ENCODE measurements at regions not wholly inside any gene's neighbourhood (a gene's known extent, or its start where the extent isn't known, plus 50 kb on each side); places are given as distances from the start of the nearest gene placed in this dataset.

DNA sequence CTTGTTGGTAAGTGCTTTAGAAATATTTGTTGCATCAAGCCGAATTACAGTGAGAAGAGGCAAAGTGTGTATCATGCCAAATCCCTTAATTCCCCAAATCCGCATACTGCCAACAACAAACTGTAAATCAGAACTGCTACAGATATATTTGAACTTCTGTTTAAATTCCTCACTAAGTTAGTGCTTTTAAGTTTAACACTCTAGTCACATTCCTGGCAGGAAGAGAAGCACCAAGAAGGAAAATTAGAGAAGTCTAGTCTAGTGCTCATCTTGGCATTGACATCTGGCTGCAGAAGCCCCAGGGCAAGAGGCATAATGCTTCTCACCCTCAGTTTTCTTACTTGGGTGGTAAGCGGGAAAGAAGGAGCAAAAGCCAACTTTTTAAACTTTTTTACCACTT lies 343.5 kb downstream of the GPR37 start:
- TF ChIP-seq, protein P1, sequence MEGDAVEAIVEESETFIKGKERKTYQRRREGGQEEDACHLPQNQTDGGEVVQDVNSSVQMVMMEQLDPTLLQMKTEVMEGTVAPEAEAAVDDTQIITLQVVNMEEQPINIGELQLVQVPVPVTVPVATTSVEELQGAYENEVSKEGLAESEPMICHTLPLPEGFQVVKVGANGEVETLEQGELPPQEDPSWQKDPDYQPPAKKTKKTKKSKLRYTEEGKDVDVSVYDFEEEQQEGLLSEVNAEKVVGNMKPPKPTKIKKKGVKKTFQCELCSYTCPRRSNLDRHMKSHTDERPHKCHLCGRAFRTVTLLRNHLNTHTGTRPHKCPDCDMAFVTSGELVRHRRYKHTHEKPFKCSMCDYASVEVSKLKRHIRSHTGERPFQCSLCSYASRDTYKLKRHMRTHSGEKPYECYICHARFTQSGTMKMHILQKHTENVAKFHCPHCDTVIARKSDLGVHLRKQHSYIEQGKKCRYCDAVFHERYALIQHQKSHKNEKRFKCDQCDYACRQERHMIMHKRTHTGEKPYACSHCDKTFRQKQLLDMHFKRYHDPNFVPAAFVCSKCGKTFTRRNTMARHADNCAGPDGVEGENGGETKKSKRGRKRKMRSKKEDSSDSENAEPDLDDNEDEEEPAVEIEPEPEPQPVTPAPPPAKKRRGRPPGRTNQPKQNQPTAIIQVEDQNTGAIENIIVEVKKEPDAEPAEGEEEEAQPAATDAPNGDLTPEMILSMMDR (IDR thresholded peaks at IDR 0.05 in 4 of 5, conservative IDR thresholded peaks at IDR 0.05 in 1 of 5) = no peak
- no peak for TF ChIP-seq POLR2A (IDR thresholded peaks at IDR 0.05)
